H1 (cell line): ENCODE measurements at regions not wholly inside any gene's neighbourhood (a gene's known extent, or its start where the extent isn't known, plus 50 kb on each side); places are given as distances from the start of the nearest gene placed in this dataset.

Source experiments
- CTCF ChIA-PET: fragments of 300-600 bp; sonication (Branson Sonifier 250); formaldehyde crosslinking; loops from one replicate; lab custom pipeline; 2021; ENCODE audit not compliant: partially characterized antibody; lab: Charles Lee
- POLR2A ChIA-PET: fragments of 300-600 bp; sonication (Branson Sonifier 250); formaldehyde crosslinking; loops from one replicate; lab custom pipeline; 2021; ENCODE audit warnings: inconsistent platforms; ENCODE audit not compliant: partially characterized antibody; lab: Charles Lee
- DNase-seq, 2 experiments: peaks; one replicate each; pipeline versions ENCODE4 v3.0.0 to v3.0.0-alpha.2; 2010 to 2022; ENCODE audit warnings: low spot score in 2 of 2, low read depth in 1 of 2, mixed read lengths in 1 of 2
- FAIRE-seq: peaks from 2 replicates; lab custom pipeline; 2011; peaks lifted over from hg19 to GRCh38; lab: Jason Lieb, UNC
- H2AFZ ChIP-seq: 2 replicates; pipeline ENCODE4 v1.8.1; 2012; ENCODE audit warnings: low read length, inconsistent platforms
- H2AK5ac ChIP-seq: 2 replicates; pipeline ENCODE4 v1.6.1; 2013; ENCODE audit warnings: low read depth, low read length
- H2BK120ac ChIP-seq: replicated peaks from 2 replicates; pipeline ENCODE3; 2013; ENCODE audit warnings: low read depth, low read length, inconsistent platforms
- H2BK12ac ChIP-seq: 2 replicates; pipeline ENCODE4 v1.6.1; 2013; ENCODE audit warnings: low read depth, low read length
- H2BK15ac ChIP-seq: 2 replicates; pipeline ENCODE4 v1.6.1; 2013; ENCODE audit warnings: low read length
- H2BK20ac ChIP-seq: 2 replicates; pipeline ENCODE4 v1.6.1; 2013; ENCODE audit warnings: low read length
- H2BK5ac ChIP-seq: 2 replicates; pipeline ENCODE4 v1.6.1; 2013; ENCODE audit warnings: low read depth, low read length
- H3K14ac ChIP-seq: 2 replicates; pipeline ENCODE4 v1.6.1; 2013; ENCODE audit warnings: inconsistent platforms; ENCODE audit not compliant: insufficient read length
- H3K18ac ChIP-seq: 2 replicates; pipeline ENCODE4 v1.6.1; 2013; ENCODE audit warnings: low read length; ENCODE audit errors: extremely low read depth
- H3K23ac ChIP-seq: 2 replicates; pipeline ENCODE4 v1.6.1; 2013; ENCODE audit warnings: inconsistent platforms; ENCODE audit not compliant: insufficient read length
- H3K23me2 ChIP-seq: 2 replicates; pipeline ENCODE4 v1.6.1; 2013; ENCODE audit warnings: low read depth, low read length
- H3K27ac ChIP-seq: 2 replicates; pipeline ENCODE4 v1.6.1; 2011; ENCODE audit warnings: low read depth, low read length, inconsistent platforms
- H3K27me3 ChIP-seq, 4 experiments: replicated peaks in 1 of 4; 1 replicate in 1 of 4; 2 replicates in 3 of 4; pipeline versions ENCODE4 v1.6.1 to v1.8.1; 2011 to 2013; ENCODE audit warnings: low read length in 3 of 4, mild to moderate bottlenecking in 3 of 4, inconsistent platforms in 2 of 4, mixed read lengths in 2 of 4, moderate library complexity in 1 of 4; ENCODE audit not compliant: control insufficient read depth in 3 of 4, insufficient read depth in 3 of 4; ENCODE audit errors: extremely low read depth in 1 of 4
- H3K36me3 ChIP-seq, 4 experiments: 2 replicates each; pipeline versions ENCODE4 v1.6.1 to v1.8.1; 2011 to 2013; ENCODE audit warnings: mild to moderate bottlenecking in 4 of 4, low read length in 3 of 4, moderate library complexity in 2 of 4, control low read depth in 1 of 4, inconsistent platforms in 1 of 4; ENCODE audit not compliant: insufficient read depth in 4 of 4, control insufficient read depth in 2 of 4
- H3K4ac ChIP-seq: replicated peaks from 2 replicates; pipeline ENCODE3; 2013; ENCODE audit warnings: low read length, low read depth, mixed read lengths, inconsistent platforms; ENCODE audit not compliant: insufficient read length
- H3K4me1 ChIP-seq, 4 experiments: replicated peaks in 1 of 4; 1 replicate in 1 of 4; 2 replicates in 3 of 4; pipeline versions ENCODE4 v1.6.1 to v1.8.1; 2011 to 2013; ENCODE audit warnings: low read length in 3 of 4, inconsistent platforms in 2 of 4, mixed read lengths in 1 of 4; ENCODE audit not compliant: insufficient read depth in 4 of 4, control insufficient read depth in 3 of 4
- H3K4me2 ChIP-seq, 2 experiments: 2 replicates each; pipeline versions ENCODE4 v1.6.1 to v1.8.1; 2011 to 2013; ENCODE audit warnings: low read depth in 2 of 2, low read length in 2 of 2, control low read depth in 1 of 2, inconsistent platforms in 1 of 2, mild to moderate bottlenecking in 1 of 2; ENCODE audit not compliant: insufficient read depth in 1 of 2
- H3K4me3 ChIP-seq, 4 experiments: fragments of 200-600, 300-600 bp in 1 of 4; sonication (generic), shearing (Covaris generic), sonication (Bioruptor Twin) in 1 of 4; 2 replicates each; pipeline versions ENCODE4 v1.5.1 to v1.8.1; 2011 to 2016; ENCODE audit warnings: low read length in 4 of 4, low read depth in 3 of 4, control low read depth in 2 of 4, inconsistent platforms in 2 of 4, mild to moderate bottlenecking in 2 of 4, mixed read lengths in 1 of 4, moderate library complexity in 1 of 4; ENCODE audit not compliant: insufficient read depth in 2 of 4; ENCODE audit errors: extremely low read depth in 1 of 4
- H3K56ac ChIP-seq: replicated peaks from 2 replicates; pipeline ENCODE3; 2013; ENCODE audit warnings: low read depth, mild to moderate bottlenecking, mixed read lengths, low read length, inconsistent platforms; ENCODE audit not compliant: insufficient read length
- H3K79me1 ChIP-seq: 2 replicates; pipeline ENCODE4 v1.6.1; 2013; ENCODE audit warnings: low read depth, low read length, control low read depth
- H3K79me2 ChIP-seq, 2 experiments: 2 replicates each; pipeline versions ENCODE4 v1.6.1 to v1.8.1; 2012 to 2013; ENCODE audit warnings: low read length in 2 of 2, mild to moderate bottlenecking in 2 of 2, inconsistent platforms in 1 of 2; ENCODE audit not compliant: insufficient read depth in 2 of 2, control insufficient read depth in 1 of 2
- H3K9ac ChIP-seq, 4 experiments: replicated peaks in 1 of 4; 1 replicate in 1 of 4; 2 replicates in 3 of 4; pipeline versions ENCODE4 v1.6.1 to v1.8.1; 2011 to 2013; ENCODE audit warnings: low read depth in 3 of 4, low read length in 3 of 4, control low read depth in 2 of 4, mild to moderate bottlenecking in 2 of 4, moderate library complexity in 2 of 4, inconsistent platforms in 1 of 4; ENCODE audit errors: extremely low read depth in 1 of 4
- H3K9me3 ChIP-seq, 2 experiments: 2 replicates each; pipeline versions ENCODE4 v1.6.1 to v1.8.1; 2012 to 2013; ENCODE audit warnings: mild to moderate bottlenecking in 2 of 2, moderate library complexity in 2 of 2, control low read depth in 1 of 2, inconsistent platforms in 1 of 2, low read depth in 1 of 2, low read length in 1 of 2, mixed read lengths in 1 of 2; ENCODE audit not compliant: insufficient read depth in 2 of 2
- H4K20me1 ChIP-seq, 2 experiments: replicated peaks in 1 of 2; 2 replicates each; pipeline versions ENCODE3 to v1.8.1; 2011 to 2013; ENCODE audit warnings: inconsistent platforms in 2 of 2, low read length in 2 of 2, mild to moderate bottlenecking in 1 of 2; ENCODE audit not compliant: insufficient read depth in 2 of 2, control insufficient read depth in 1 of 2
- H4K5ac ChIP-seq: 2 replicates; pipeline ENCODE4 v1.6.1; 2013; ENCODE audit warnings: low read length, low read depth, mixed read lengths, inconsistent platforms; ENCODE audit not compliant: insufficient read length
- H4K8ac ChIP-seq: 2 replicates; pipeline ENCODE4 v1.8.0; 2013; ENCODE audit warnings: mild to moderate bottlenecking, moderate library complexity, low read length, inconsistent platforms; ENCODE audit not compliant: insufficient read depth; ENCODE audit errors: extremely low read depth
- H4K91ac ChIP-seq: replicated peaks from 2 replicates; pipeline ENCODE3; 2013; ENCODE audit warnings: low read length, mixed read lengths, inconsistent platforms; ENCODE audit not compliant: insufficient read length
- CEBPB ChIP-seq: IDR thresholded peaks from 2 replicates; pipeline ENCODE4 v1.6.1; 2012; ENCODE audit warnings: low read depth, low read length
- CHD1 ChIP-seq: IDR thresholded peaks from 2 replicates; pipeline ENCODE4 v1.6.1; 2012; ENCODE audit warnings: low read depth, low read length, improper control_type of control experiment
- JUND ChIP-seq: IDR thresholded peaks from 2 replicates; pipeline ENCODE4 v1.6.1; 2011; ENCODE audit warnings: mild to moderate bottlenecking, improper control_type of control experiment, low read length
- RFX5 ChIP-seq: IDR thresholded peaks from 2 replicates; pipeline ENCODE4 v1.6.1; 2011; ENCODE audit warnings: low read depth, low read length, improper control_type of control experiment, borderline replicate concordance
- SAP30 ChIP-seq: fragments of 300-600 bp; sonication (generic); IDR thresholded peaks from 2 replicates; pipeline ENCODE4 v1.7.1; 2012; ENCODE audit warnings: low read length, moderate library complexity, mild to moderate bottlenecking, inconsistent platforms; ENCODE audit not compliant: insufficient read depth, insufficient replicate concordance
- SUZ12 ChIP-seq: fragments of 200-600 bp; sonication (generic); IDR thresholded peaks from 2 replicates; pipeline ENCODE4 v1.6.1; 2012; ENCODE audit warnings: mild to moderate bottlenecking, inconsistent platforms, low read length, moderate library complexity, mixed read lengths
- TAF1 ChIP-seq: IDR thresholded peaks from 2 replicates; pipeline ENCODE4 v1.6.1; 2011; ENCODE audit warnings: mild to moderate bottlenecking, low read depth, low read length
- WGBS, 2 experiments: shearing (Covaris generic) in 1 of 2; methylation state at CpG; one replicate each; pipeline versions ENCODE4 v1.1.6 to v1.1.7; 2013 to 2015; ENCODE audit warnings: low lambda C conversion rate in 2 of 2, mixed read lengths in 2 of 2, inconsistent platforms in 1 of 2, low coverage in 1 of 2, missing lambda C conversion rate in 1 of 2; ENCODE audit not compliant: insufficient replicate concordance in 2 of 2, insufficient coverage in 1 of 2, insufficient read length in 1 of 2; ENCODE audit errors: extremely low coverage in 1 of 2, missing lambda C conversion rate in 1 of 2; 5-methylcytosine and 5-hydroxymethylcytosine counted together

DNA sequence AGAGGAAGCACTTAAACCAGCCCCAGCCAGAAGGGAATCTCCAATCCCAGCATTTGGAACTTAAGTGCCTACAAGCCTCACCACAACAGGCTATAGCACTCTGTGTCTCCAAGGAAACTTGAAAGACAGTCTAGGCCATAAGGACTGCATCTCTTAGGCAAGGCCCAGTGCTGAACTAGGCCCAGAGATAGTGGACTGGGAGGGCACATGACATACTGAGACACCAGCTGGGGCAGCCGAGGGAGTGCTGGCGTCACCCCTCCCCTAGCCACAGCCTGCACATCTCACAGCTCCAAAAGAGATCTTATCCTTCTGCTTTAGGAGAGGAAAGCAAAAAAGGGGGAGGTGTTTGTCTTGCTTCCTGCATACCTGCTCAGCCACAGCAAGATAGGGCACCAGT is 618.5 kb downstream of the COL12A1 start:
- 100% methylated on average over 1 of the region's 2 CpGs; no CpG with 5 or more reads in 1 of the 2 experiments for WGBS, 2 experiments
- H3K18ac ChIP-seq, result no peak overlapping the region
- H3K23ac ChIP-seq, result no peak overlapping the region
- H2BK5ac ChIP-seq, result no peak overlapping the region
- H3K27ac ChIP-seq, result no peak overlapping the region
- CTCF ChIA-PET, result interaction anchor here (1.0 to 1.9 kb wide), 2 partner anchors 12 to 497 kb away, joined by 3 to 7 read pairs; no protein-coding TSS in a partner anchor
- no peak for DNase-seq
- H3K4me1 ChIP-seq, result no peaks in the 10 kb centered on the region
- no peak overlapping the region for H2BK15ac ChIP-seq
- H2AFZ ChIP-seq, result no peak overlapping the region
- no peak overlapping the region for H2AK5ac ChIP-seq
- no peak overlapping the region for H2BK20ac ChIP-seq
- TF ChIP-seq RFX5 (no peak), JUND (no peak), TAF1 (no peak), SUZ12 (no peak), CHD1 (no peak), SAP30 (no peak), CEBPB (no peak)
- no peaks in the 10 kb centered on the region for H3K23me2 ChIP-seq
- no peak for FAIRE-seq
- no peak overlapping the region for H2BK120ac ChIP-seq
- POLR2A ChIA-PET, result no interaction called here
- H3K9ac ChIP-seq, result no peak overlapping the region
- no peaks in the 10 kb centered on the region for H3K9me3 ChIP-seq
- H4K8ac ChIP-seq, result no peak overlapping the region
- no peaks in the 10 kb centered on the region for H3K27me3 ChIP-seq
- H4K20me1 ChIP-seq, result no peaks in the 10 kb centered on the region
- H3K79me2 ChIP-seq, result no peaks in the 10 kb centered on the region
- no peak overlapping the region for H4K91ac ChIP-seq
- H3K4me3 ChIP-seq, result no peak overlapping the region
- H3K14ac ChIP-seq, result no peak overlapping the region
- no peaks in the 10 kb centered on the region; a peak in 1 of 8 replicates for H3K36me3 ChIP-seq
- H3K4ac ChIP-seq, result no peak overlapping the region
- H3K56ac ChIP-seq, result no peak overlapping the region
- H4K5ac ChIP-seq, result no peak overlapping the region
- H2BK12ac ChIP-seq, result no peak overlapping the region
- H3K4me2 ChIP-seq, result no peak overlapping the region
- no peaks in the 10 kb centered on the region for H3K79me1 ChIP-seq
